GM23248 (cell line): ENCODE measurements at regions not wholly inside any gene's neighbourhood (a gene's known extent, or its start where the extent isn't known, plus 50 kb on each side); places are given as distances from the start of the nearest gene placed in this dataset.

ENCODE experiments used
- EZH2 ChIP-seq: fragments of 200-600 bp; sonication (generic); IDR thresholded peaks from 2 replicates; pipeline ENCODE4 v1.6.1; 2018; ENCODE audit warnings: antibody characterized with exemption, mild to moderate bottlenecking; ENCODE audit not compliant: insufficient read depth, poor library complexity, severe bottlenecking
- EZH2phosphoT487 ChIP-seq: fragments of 200-600 bp; sonication (generic); IDR thresholded peaks from 2 replicates; pipeline ENCODE4 v1.6.1; 2018; ENCODE audit warnings: antibody characterized with exemption, moderate library complexity, mild to moderate bottlenecking, low read depth; ENCODE audit not compliant: insufficient read depth

- no peak for TF ChIP-seq EZH2phosphoT487
- TF ChIP-seq EZH2: no peak
Measured at GRCh38 chr4:62271107-62271506, 1071.0 kb downstream of the ADGRL3 start.
